Activated CD8-positive, alpha-beta memory T cell treated with anti-CD3 and anti-CD28 coated beads for 4 hours (primary cell): ENCODE measurements at regions not wholly inside any gene's neighbourhood (a gene's known extent, or its start where the extent isn't known, plus 50 kb on each side); places are given as distances from the start of the nearest gene placed in this dataset.

ENCODE experiments used
- DNase-seq, 2 donors: peaks; one replicate each; pipeline ENCODE4 v3.0.0-alpha.2; 2020; ENCODE audit warnings: low read depth in 2 of 2

DNA sequence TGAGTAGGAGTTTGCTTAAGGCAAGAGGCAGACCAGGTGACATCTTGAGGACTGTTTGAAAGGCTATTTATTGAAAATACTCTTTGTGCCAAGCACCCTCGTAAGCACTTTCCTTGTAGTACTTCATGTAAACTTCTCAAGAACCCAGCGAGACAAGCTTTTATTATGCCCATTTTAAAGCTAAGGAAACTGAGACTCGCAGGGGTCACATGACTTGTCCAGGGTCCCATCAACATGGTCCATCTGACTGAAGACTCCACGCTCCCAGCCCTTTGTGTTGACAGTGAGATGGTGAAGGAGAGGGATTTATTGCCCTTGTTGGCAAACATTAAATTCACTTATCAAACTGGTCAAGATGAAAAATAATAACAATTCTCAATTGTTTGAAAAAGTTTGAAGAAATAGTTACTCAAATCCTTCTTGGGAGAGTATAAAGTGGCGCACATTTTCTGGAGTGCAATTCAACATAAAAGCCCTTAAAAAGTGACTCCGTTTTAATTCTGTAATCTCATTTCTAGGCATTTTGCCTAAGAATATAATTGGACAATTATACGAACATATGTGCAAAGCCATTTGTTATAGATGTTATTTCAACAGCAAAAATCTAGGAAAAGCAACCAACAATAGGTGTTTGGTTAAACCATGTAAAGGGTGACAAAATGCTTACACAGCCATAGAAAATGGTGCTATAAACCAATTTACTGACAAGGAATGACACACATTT, 270.5 kb upstream of the NCKAP5 start:
- no peak for DNase-seq

- no peak for DNase-seq
Observed at GRCh38 chr2:133839677-133840076, 271.4 kb upstream of the NCKAP5 start.

- DNase-seq = no peak
Observed at GRCh38 chr2:133840761-133841160, 272.5 kb upstream of the NCKAP5 start.

DNA sequence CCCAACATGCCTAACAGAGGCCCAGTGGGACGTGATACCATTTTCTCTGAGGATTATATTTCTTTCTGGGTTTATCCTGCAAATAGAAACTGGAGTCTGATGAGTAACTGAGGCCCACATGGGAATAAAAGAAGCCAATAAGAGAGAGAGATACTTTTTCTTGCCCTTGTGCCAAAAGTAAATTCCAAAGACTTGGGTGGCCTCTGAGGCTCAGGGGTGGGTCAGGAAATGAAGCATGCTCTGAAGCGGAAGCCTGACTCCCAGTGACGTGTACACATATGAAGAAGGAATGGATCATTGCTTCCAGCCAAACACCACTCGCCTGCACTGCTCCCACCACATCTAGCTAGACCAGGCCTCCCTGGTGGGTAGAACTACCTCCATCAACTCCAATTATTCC, 273.6 kb upstream of the NCKAP5 start:
- DNase-seq = no peak

- DNase-seq = no peak
Observed at GRCh38 chr2:133842446-133842845, 274.2 kb upstream of the NCKAP5 start.

- DNase-seq = no peak
Observed at GRCh38 chr2:133843091-133843490, 274.8 kb upstream of the NCKAP5 start.

- no peak for DNase-seq
Observed at GRCh38 chr2:133843551-133843950, 275.3 kb upstream of the NCKAP5 start.

GRCh38 chr2:133844214-133844892, 276.1 kb upstream of the NCKAP5 start:
- DNase-seq = peak; percentile 4 to 12

DNA sequence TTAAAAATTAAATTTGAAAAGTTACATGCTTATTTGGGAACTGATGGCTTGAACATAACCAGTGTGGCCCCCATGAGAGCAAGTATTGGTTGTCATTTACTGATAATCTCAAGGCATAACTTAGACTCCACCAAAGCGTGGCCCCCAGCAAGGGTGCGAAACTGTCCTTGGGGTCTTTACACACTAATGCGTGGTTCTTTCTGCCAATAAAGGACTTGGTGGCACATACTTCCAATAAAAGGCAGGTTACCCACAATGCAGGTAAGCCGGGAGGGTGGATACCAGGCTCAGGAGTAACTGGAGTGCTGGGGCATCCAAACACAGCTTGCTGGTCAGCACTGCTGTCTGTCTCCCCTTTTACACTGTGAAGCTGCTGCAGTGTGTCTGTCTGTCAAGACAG, 278.2 kb upstream of the NCKAP5 start:
- DNase-seq = no peak

- no peak for DNase-seq
Observed at GRCh38 chr2:133847591-133847990, 279.3 kb upstream of the NCKAP5 start.

- no peak for DNase-seq
Observed at GRCh38 chr2:133848111-133848649, 279.9 kb upstream of the NCKAP5 start.

DNA sequence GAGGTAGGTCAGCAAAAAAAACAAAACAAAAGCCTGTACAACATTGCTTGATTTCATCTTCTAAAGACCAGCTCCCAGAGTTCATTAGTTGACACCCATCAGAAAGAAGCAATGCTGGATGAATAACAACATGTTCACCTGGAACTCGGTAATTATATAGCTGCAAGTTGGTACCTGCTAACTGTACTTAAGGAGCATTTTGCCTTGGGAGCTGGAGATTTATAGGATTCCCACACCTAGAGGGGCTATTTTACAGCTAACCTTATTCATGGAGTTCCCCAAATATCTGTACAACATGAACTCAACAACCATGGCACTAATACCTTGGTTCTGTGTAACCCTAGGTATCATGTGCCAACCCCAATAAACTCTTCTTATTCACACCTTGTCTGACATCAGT, 281.1 kb upstream of the NCKAP5 start:
- no peak for DNase-seq

GRCh38 chr2:133854603-133855200, 286.4 kb upstream of the NCKAP5 start:
- no peak for DNase-seq

DNA sequence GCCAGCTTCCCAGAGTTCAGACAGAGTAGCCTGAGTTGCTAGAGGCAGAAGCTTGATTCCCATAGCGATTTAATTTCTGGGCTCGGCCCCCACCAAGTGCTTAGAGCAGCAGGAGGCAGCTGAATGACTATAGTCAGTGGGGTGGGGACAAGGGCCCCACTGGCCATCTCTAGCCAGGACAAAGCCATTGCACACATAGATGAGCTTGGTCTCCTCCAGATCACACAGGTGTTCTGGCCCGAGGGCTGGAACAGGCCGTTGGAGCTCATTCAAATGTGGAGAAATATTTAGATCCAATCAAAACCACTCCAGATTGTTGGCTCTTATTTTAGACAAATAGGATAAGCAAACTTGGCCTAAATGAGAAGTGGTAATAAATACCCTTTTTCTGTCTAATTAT, 287.3 kb upstream of the NCKAP5 start:
- no peak for DNase-seq

DNA sequence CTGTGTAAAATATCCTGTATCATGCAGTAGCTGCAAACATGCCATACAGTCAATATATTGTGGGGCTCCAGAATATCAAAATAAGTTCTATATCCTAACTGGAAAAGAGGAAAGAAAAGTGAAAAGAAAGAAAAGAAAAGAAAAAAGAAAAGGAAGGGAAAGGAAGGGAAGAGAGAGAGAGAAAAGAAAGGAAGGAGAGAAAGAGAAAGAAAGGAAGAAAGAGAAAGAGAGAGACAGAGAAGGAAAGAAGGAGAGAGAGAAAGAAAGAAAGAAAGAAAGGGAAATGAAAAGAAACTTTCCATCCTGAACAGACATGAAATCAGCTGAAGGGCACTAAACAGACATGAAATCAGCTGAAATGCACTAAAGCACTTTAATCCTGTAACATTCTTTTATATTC, 288.4 kb upstream of the NCKAP5 start:
- no peak for DNase-seq

DNA sequence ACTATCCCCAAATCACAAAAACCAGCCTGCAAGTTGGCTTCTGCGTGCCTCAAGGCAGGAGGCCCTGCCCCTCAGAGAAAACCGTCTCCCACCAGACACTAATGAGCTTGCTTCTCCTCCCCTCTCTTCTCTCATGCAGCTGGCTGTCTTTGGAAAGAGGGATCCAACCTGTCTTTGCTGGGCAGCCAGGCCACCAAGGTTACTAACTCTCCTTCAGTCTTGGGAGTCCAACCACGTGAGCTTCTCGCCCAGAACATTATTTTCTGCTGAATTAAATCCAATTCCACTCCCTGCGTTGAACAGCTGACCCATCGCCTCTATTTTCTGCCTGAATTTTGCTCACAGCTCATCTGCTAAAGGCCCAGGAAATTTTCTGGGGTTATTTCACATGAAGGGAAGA, 291.3 kb upstream of the NCKAP5 start:
- no peak for DNase-seq

- DNase-seq = no peak
Observed at GRCh38 chr2:133862400-133862977, 294.2 kb upstream of the NCKAP5 start.

DNA sequence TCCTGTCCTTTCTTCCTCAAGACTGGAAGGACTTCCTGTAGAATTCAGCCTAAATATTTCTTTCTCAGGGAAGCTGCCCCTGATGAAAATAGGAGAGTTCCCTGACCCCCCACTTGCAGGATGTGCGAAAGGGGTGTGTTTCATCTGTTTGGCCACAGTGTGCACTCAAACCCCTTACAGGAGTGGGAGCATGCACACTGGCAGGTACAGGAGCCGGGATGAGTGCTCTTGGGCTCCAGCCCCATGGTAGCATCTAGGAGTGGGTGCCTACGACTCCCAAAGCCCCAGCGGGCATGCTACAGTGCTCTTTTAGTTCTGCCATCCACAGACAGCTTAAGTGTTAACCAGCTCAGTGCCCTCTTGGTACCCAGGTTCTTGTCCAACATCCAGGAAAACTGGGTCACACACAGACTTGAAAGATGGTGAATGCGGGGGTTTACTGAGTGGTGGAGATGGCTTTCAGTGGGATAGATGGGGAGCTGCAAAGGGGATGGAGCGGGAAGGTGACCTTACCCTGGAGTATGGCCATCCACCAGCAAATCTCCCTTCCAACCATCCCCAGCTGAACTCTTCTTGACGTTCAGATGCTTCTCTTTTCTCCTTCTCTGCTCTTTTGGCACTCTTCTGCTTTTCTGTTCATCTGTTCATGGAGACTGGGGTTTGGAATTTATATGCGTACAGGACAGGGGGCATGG, 295.0 kb upstream of the NCKAP5 start:
- DNase-seq = no peak

- no peak for DNase-seq
Observed at GRCh38 chr2:133865141-133865540, 296.9 kb upstream of the NCKAP5 start.

DNA sequence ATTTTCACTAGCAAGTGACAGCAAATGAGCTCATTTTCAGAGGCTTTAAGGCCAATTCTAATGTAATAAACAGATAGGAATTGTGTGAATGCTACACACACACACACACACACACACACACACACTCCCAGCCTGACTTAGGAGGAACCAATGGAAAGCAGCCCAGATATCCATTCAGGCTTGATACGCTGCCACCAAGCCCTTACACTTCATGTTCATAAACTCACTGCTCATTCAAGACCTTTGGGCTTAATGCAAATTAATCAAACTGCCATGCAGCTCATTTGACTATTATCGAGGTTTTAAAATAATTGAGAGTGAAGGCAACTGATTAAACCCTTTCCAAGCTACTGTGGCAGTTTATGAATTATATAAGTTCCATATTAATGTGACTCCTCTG, 298.9 kb upstream of the NCKAP5 start:
- no peak for DNase-seq

DNA sequence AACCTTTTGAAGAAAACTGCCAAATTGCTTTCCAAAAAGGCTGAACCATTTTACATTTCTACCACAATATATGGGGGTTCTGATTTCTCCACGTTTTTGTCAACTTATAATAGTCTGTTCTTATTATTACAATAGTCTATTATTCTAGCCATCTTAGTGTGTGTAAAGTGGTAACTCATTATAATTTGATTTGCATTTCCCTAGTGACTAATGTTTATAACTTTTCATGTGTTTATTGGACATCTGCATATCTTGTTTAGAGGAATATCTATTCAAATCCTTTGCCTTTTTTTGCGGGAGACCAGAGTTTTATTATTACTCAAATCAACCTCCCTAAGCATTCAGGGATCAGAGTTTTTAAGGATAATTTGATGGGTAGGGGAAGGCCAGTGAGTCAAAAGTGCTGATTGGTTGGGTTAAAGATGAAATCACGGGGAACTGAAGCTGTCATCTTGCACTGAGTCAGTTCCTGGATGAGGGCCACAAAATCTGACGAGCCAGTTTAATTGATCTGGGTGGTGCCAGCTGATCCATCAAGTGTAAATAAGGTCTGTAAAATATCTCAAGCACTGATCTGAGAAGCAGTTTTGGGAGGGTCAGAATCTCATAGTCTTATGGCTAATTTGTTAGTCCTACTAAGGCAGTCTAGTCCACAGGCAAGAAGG, 303.4 kb upstream of the NCKAP5 start:
- no peak for DNase-seq
